ENCODE measurements at regions not wholly inside any gene's neighbourhood (a gene's known extent, or its start where the extent isn't known, plus 50 kb on each side); places are given as distances from the start of the nearest gene placed in this dataset.

DNA sequence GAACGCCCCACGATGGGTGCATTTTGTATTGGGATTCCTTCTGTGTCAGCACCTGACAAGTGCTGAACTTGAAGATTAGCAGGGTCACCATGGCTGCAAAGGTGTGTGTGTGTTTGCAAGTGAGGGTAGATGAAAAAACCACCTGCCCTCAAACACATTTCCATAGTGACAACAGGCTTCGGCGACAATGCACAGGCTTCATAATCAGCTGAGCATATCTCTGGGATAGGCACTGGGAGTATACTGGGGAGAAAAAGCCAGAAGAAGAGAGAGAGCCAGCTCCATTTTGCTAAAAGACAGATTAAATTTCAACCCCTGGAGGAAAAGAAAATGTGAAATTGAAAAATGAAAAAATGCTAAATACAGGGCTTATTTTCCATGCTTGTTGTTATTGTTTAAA is 656.1 kb downstream of the INHBA start:
- TF ChIP-seq, protein P1, sequence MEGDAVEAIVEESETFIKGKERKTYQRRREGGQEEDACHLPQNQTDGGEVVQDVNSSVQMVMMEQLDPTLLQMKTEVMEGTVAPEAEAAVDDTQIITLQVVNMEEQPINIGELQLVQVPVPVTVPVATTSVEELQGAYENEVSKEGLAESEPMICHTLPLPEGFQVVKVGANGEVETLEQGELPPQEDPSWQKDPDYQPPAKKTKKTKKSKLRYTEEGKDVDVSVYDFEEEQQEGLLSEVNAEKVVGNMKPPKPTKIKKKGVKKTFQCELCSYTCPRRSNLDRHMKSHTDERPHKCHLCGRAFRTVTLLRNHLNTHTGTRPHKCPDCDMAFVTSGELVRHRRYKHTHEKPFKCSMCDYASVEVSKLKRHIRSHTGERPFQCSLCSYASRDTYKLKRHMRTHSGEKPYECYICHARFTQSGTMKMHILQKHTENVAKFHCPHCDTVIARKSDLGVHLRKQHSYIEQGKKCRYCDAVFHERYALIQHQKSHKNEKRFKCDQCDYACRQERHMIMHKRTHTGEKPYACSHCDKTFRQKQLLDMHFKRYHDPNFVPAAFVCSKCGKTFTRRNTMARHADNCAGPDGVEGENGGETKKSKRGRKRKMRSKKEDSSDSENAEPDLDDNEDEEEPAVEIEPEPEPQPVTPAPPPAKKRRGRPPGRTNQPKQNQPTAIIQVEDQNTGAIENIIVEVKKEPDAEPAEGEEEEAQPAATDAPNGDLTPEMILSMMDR (IDR thresholded peaks at IDR 0.05): no peak
- TF ChIP-seq POLR2A (IDR thresholded peaks at IDR 0.05) (no peak), EP300 (IDR thresholded peaks at IDR 0.05; ENCODE audit: low read depth) (no peak)
